NCI-H2171 (cell line): ENCODE measurements at regions not wholly inside any gene's neighbourhood (a gene's known extent, or its start where the extent isn't known, plus 50 kb on each side); places are given as distances from the start of the nearest gene placed in this dataset.
"Not testable (repeated sequence)": the region's sequence is repeated elsewhere in the genome, so short reads cannot be mapped to it uniquely, and the experiment has no call there.

Experiments used
- DNase-seq: peaks from one replicate; lab custom pipeline; 2025; lab: John Stamatoyannopoulos, UW

DNA sequence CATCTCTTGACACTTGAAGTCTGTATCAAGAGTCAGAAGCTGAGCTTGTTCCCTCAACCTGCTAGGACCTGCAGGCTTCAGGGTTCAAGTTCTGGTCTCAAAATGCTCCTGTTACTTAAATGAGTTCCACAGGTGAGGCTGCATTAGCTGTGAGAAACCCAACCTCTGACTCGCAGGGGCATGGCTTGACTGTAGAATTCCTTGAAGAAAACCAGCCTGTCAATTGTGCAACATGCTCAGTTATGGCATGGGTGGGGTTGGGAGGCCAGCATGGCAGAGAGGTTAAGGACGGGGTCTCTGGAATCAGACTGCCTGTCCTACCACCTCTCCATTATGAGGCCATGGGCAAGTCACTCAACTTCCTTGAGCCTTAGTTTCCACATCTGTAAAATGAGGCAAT, 235.8 kb downstream of the EN1 start:
- no peak for DNase-seq

GRCh38 chr2:118609138-118609537, 238.3 kb downstream of the EN1 start:
- DNase-seq = no peak

DNA sequence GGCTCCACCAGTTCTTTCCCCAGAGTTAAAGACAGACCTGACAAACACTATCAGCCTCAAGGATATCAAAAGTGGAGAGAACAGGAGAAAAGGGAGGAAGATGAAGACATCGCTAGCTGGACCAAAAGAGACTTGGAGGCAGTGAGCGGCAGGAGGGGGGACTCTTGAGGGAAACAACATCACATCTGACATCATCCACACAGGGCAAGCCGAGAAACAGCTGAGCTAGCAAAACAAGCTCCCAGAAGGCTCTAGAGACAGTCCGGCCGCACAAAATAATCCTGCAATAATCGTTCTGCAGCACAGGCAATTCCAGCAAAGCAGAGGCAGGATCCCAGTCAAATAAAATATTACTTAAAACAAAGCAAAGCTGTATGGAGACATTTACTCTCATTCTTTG, 239.8 kb downstream of the EN1 start:
- DNase-seq = no peak

DNA sequence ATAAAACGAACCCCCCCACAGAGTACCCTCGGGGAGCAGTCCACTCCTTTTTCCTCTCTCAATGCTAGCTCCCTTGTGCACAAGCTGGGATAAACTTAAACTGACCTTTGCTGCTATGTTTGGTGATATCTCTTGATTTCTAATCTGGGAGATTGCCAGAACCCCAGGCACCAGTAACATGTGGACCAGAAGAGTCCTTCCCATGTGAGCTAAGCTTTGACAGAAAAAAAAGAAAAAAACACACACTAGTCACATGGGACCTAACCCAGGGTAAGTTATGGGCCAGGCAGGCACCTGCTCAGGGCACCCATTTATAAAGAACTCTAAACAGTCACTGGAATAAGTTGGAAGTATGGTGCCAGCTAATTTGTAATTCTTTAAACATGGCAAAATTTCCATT, 242.6 kb downstream of the EN1 start:
- no peak for DNase-seq

DNA sequence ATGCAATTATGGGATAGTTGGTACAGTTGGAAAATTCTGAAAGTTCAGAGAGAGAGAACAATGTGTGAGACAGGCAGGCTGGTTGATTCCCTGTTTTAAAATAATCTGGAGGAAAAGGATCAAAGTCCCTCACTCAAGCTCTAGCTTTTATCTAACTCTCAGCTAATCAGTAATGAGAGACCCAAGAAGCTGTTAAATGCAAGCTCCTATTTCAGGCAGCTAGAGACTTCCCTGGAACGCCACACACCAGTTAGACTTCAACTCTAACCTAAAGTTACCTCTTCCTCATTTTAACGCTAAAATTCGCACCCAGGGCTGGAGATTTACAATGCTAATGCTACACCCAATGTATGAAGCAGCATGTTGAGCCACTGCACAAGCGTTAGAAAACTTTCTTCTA, 243.1 kb downstream of the EN1 start:
- no peak for DNase-seq

DNA sequence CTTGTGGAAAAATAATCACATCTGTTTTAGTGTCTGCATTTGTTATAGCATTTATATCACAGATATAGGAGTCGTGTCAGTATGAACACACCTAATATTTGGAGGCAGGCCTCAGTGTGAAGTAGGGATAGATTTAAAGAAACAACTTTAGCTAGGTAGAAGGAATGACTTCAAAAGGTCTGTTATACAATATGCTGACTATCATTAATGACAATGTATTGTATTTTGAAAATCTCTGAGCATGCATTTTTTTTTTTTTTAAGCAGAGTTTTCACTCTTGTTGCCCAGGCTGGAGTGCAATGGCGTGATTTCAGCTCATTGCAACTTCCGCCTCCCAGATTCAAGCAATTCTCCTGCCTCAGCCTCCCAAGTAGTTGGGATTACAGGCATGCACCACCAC, 248.3 kb downstream of the EN1 start:
- DNase-seq = no peak

DNA sequence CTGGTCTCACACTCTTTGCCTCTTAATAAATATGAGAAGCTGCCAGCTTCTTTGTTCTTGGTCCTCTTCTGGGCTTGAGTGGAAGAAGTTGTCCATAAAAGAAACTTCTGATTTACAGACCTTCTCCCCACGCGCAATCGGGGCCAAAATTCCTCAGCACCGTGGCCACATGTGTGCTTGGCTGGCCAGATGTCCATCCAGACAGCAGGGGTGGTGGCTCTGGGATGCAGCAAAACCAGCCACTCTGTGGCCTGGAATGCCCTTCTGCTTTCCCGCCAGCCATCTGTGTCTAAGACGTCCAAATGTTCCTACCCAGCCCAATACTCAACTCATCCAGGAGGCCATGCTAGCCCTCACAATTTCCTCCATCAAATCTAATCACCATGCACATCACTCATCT, 250.8 kb downstream of the EN1 start:
- no peak for DNase-seq

GRCh38 chr2:118593257-118593656, 254.2 kb downstream of the EN1 start:
- no peak for DNase-seq

DNA sequence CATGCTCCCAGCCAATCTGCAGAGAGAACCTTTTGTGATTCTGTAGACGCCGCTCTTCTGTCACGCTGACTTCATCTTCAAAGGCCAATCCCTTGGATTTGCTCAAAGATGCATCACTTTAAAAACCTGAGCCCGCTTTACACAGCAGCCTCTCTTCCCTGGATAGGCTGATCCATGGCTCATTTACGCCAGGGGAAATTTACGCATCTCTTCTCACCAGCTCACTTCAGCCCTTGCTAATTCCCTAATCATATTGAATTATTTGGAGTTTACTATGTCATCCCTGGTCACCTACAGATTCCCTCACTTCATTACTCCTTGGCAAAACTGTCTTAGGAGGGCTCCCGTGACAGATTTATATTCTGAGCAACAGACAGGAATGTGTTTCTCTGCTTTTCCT, 256.2 kb downstream of the EN1 start:
- no peak for DNase-seq

DNA sequence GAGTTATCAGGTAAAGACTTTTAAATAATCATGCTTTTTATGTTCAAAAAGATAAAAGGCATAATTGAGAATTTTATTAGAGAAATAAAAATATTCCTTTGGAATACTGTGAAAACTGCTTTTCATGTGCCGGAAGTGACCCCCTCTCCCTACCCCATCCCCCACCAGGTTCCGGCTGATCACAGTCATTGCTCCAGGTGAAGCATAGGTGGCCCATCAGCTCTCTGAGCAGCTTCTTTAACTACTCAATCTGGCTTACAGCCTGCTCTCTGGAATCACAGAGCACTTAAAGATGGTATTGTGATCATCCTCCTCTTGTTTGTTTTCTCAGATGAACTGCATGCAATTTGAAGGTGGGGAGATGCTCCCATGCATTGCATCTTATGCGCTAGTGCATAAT, 257.7 kb downstream of the EN1 start:
- DNase-seq = no peak

DNA sequence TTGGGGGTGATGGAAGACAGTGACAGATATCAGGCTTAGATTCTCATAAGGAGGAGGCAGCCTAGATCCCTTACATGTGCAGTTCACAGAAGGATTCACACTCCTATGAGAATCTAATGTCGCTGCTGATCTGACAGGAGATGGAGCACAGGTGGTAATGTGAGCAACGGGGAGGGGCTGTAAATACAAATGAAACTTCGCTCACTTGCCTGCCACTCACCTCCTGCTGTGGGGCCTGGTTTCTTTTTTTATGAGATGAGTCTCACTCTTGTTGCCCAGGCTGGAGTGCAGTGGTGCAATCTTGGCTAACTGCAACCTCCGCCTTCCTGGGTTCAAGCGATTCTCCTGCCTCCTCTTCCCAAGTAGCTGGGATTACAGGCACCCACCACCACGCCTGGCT, 258.6 kb downstream of the EN1 start:
- no peak for DNase-seq

DNA sequence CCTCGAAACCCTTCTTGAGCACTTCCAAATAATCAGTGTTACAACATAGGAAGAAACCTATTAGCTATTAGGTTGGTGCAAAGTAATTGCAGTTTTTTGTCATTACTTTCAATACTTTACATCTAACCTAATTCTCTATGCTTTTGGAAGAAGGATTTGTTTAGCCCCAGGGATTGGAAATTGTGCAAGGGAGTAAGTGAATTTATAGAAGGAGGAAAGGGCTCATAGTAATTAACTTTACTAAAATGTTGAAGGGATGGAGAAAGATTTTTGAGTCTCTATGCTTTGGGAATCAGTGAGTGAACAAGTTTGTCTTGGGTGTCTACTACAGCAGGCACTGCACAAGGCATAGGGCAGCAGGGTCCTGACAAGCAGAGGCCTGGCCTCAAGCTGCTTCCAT, 261.1 kb downstream of the EN1 start:
- DNase-seq = no peak

GRCh38 chr2:118584877-118585276, 262.6 kb downstream of the EN1 start:
- no peak for DNase-seq

GRCh38 chr2:118584062-118584749, 263.2 kb downstream of the EN1 start:
- no peak for DNase-seq

DNA sequence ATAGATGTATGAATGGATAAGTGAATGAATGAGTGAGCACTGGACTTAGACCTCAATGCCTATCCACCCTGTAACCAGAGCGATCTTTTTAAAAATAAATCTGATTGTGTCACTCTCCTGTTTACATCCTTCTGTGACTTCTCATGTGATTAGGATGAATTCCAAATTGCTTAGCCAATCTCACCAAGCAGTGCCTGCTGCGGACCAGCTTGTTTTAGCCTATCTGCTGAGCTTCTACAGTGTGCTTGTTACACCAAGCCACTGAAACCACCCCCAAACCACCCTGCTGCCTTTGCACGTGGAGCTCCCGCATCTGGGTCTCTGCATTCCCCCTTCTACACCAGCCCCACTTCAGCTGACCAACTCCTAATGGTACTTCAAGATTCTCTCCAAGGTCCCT, 265.4 kb downstream of the EN1 start:
- DNase-seq = no peak

DNA sequence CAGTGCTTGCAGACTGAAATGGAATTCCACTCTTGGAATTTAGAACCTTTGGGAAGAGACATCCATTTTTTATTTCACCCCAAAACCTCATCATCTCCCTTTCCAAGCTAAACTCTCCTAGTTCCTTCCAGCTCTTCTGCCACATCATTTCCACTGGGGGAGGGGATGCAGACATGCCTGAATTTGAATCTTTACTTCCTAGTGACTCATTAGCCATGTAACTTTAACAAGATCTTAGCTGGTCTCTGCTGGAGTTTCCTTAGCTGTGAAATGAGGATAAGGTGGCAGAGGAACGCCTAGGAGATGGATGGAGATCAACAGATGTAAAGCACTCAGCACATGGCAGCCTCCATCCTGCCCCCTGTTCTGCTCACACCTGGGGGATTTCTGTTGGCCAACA, 266.8 kb downstream of the EN1 start:
- no peak for DNase-seq

GRCh38 chr2:118580107-118580506, 267.3 kb downstream of the EN1 start:
- DNase-seq = no peak

GRCh38 chr2:118577202-118577601, 270.2 kb downstream of the EN1 start:
- no peak for DNase-seq

DNA sequence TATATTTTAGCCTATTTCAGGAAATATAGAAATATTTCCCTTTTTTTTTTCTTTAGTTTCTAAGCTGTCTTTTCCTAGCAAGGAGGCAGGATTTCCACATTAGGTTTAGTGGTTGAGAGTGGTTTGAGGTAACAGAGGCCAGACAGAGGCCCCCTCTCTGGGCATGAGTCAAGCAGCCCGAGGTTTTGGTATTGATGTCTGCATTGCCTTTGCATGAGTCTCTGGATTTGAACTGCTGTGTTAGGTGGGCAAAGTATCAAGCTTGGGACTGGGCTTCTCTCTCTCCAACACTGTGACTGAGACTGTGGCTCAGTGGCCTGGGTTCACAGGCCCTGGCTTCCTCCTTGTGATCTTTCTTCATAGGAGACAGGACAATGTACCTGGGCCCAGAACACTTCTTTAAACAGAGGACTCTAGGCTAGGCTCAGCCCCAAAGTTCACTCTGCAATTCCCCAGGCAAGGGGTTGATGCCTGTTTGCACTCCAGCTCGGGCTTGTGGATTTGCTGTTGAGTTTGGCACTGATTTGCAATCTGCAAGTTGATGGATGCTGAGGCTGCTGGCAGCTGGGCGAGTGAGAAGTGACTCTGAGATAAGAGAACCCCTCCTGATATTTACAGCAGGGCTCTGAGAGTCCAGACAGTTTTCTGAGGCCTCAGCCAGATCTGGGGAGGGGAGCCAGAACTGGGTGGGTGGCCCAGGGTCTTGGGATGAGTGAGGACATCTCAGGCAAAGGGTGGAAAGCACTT, 271.2 kb downstream of the EN1 start:
- no peak for DNase-seq

DNA sequence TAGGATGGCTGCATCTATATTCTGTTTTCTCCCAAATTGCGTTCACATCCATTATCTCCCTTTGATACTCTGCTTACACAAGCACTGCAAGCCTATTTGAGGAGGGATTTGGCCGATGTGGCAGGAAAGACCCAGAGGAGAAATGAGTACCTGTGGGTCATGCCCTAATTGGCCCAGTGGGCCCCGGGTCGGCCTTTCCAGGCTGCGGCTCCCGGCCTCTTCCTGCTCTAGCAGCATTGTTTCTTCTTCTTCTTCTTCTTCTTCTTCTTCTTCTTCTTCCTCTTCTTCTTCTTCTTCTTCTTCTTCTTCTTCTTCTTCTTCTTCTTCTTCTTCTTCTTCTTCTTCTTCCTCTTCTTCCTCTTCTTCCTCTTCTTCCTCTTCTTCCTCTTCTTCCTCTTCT, 275.1 kb downstream of the EN1 start:
- not testable (repeated sequence) for DNase-seq

DNA sequence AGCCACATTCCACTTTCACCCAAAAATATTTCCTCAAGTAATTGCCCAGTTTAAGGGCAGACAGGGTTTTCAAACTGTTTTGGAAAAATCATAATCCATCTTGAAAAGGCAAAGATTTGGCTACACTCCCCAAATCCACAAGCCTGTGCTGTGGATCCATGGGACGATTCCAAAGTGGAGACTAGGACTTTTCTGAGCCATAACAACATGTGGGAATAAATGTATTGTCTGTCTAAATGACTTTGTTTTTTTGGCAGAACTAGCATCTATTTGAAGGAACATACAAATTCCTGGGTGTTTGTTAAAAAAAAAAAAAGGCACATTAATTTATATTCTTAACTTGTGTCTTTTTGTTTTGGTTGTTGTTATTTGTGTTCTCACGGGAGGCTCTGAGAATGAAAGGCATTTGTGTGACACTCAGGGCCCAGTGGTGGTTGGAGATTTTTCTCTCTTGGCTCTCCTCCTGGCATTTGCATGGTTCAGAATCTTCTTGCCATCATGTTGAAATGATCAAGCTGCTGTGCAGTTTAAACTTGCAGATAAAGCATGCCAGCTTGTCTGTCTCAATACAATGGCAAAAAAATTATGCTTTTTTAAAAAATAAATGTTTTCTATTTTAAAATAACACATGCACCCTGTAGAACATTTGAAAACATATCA, 277.4 kb downstream of the EN1 start:
- DNase-seq = no peak

DNA sequence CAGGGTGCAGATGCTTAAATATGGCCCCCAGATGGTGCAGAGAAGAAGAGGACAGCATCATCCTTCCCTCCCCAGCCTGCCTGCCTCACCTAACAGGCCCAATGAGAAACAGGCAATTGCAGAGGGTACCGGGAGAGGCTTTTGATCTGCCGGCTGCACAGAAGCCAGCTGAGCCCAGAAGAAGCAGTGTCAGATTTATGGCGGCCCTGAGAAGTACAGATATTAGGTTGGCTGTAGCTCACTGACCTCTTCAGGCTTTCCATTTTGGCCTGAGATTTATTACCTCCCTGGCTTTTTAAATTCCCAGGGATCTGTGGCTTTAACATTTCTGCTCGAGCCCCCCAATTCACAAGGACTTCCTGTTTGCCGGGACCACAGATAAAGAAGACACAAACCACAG, 278.7 kb downstream of the EN1 start:
- DNase-seq = no peak

GRCh38 chr2:118565786-118566540, 281.5 kb downstream of the EN1 start:
- no peak for DNase-seq
